IMR-90 (cell line): ENCODE measurements at regions not wholly inside any gene's neighbourhood (a gene's known extent, or its start where the extent isn't known, plus 50 kb on each side); places are given as distances from the start of the nearest gene placed in this dataset.

ENCODE experiments used
- ATAC-seq: fragments of 200-7000 bp; cut with Tn5 transposase; 2 replicates; pipeline ENCODE4 v1.9.1; 2020; ENCODE audit warnings: low read depth, mild to moderate bottlenecking, moderate library complexity
- BruUV-seq: library from RNA; stranded (reverse); fragments of 400-500 nt; replicated peaks from 2 replicates; lab custom pipeline; 2021; lab: Mats Ljungman, UMichigan
- CTCF ChIA-PET: fragments of 300-600 bp; formaldehyde crosslinking; extraction: SDS; loops from one replicate; lab custom pipeline; 2021; ENCODE audit warnings: antibody characterized with exemption; lab: Yijun Ruan, JAX
- POLR2A ChIA-PET: fragments of 300-600 bp; sonication (Branson Sonifier 250); formaldehyde crosslinking; loops from one replicate; lab custom pipeline; 2022; ENCODE audit warnings: antibody characterized with exemption; ENCODE audit not compliant: unreplicated experiment; lab: Charles Lee
- DNase-seq: peaks from one replicate; pipeline ENCODE4 v3.0.0; 2013
- H2AFZ ChIP-seq: replicated peaks from 2 replicates; pipeline ENCODE3; 2013; ENCODE audit warnings: low read length, mild to moderate bottlenecking; ENCODE audit not compliant: poor library complexity
- H2AK5ac ChIP-seq: 2 replicates; pipeline ENCODE4 v1.6.1; 2013; ENCODE audit warnings: low read depth, low read length, inconsistent platforms
- H2AK9ac ChIP-seq: replicated peaks from 2 replicates; pipeline ENCODE3; 2013; ENCODE audit warnings: mild to moderate bottlenecking, low read depth, low read length, moderate library complexity; ENCODE audit not compliant: poor library complexity
- H2BK120ac ChIP-seq: 2 replicates; pipeline ENCODE4 v1.6.1; 2013; ENCODE audit warnings: low read depth, low read length, inconsistent platforms
- H2BK15ac ChIP-seq: 3 replicates; pipeline ENCODE4 v1.6.1; 2013; ENCODE audit warnings: low read depth, low read length, inconsistent platforms
- H2BK20ac ChIP-seq: 2 replicates; pipeline ENCODE4 v1.6.1; 2013; ENCODE audit warnings: low read depth, mild to moderate bottlenecking, inconsistent platforms, low read length, moderate library complexity
- H2BK5ac ChIP-seq: 2 replicates; pipeline ENCODE4 v1.6.1; 2013; ENCODE audit warnings: mild to moderate bottlenecking, low read depth, low read length, inconsistent platforms; ENCODE audit not compliant: poor library complexity, severe bottlenecking
- H3K14ac ChIP-seq: replicated peaks from 2 replicates; pipeline ENCODE4 v1.6.1; 2013; ENCODE audit warnings: low read depth, low read length, inconsistent platforms
- H3K18ac ChIP-seq: 2 replicates; pipeline ENCODE4 v1.6.1; 2013; ENCODE audit warnings: low read depth, low read length, control low read depth
- H3K23ac ChIP-seq: 2 replicates; pipeline ENCODE4 v1.6.1; 2013; ENCODE audit warnings: low read depth, low read length, inconsistent platforms
- H3K27ac ChIP-seq: 2 replicates; pipeline ENCODE4 v1.5.1; 2013; ENCODE audit warnings: mild to moderate bottlenecking, control low read depth, low read length; ENCODE audit not compliant: insufficient read depth
- H3K27me3 ChIP-seq: 2 replicates; pipeline ENCODE4 v1.6.1; 2013; ENCODE audit warnings: low read length; ENCODE audit not compliant: control insufficient read depth, insufficient read depth
- H3K36me3 ChIP-seq: 2 replicates; pipeline ENCODE4 v1.6.1; 2013; ENCODE audit warnings: low read length, mixed read lengths; ENCODE audit not compliant: control insufficient read depth, insufficient read depth
- H3K4ac ChIP-seq: 2 replicates; pipeline ENCODE4 v1.6.1; 2013; ENCODE audit warnings: low read depth, low read length, inconsistent platforms
- H3K4me1 ChIP-seq: 2 replicates; pipeline ENCODE4 v1.6.1; 2013; ENCODE audit warnings: low read length, mixed read lengths; ENCODE audit not compliant: control insufficient read depth, insufficient read depth
- H3K4me2 ChIP-seq: 2 replicates; pipeline ENCODE4 v1.6.1; 2013; ENCODE audit warnings: low read depth, mild to moderate bottlenecking, control low read depth, low read length, moderate library complexity
- H3K4me3 ChIP-seq: 2 replicates; pipeline ENCODE4 v1.5.1; 2013; ENCODE audit warnings: low read depth, mild to moderate bottlenecking, control low read depth, low read length, moderate library complexity; ENCODE audit not compliant: insufficient read depth
- H3K56ac ChIP-seq: 2 replicates; pipeline ENCODE4 v1.6.1; 2013; ENCODE audit warnings: low read length, inconsistent platforms; ENCODE audit not compliant: insufficient read depth; ENCODE audit errors: extremely low read depth
- H3K79me1 ChIP-seq, 2 experiments: 2 replicates each; pipeline ENCODE4 v1.6.1; 2013; ENCODE audit warnings: low read length in 2 of 2, inconsistent platforms in 1 of 2, low read depth in 1 of 2
- H3K9ac ChIP-seq: 2 replicates; pipeline ENCODE4 v1.6.1; 2013; ENCODE audit warnings: low read depth, low read length, control low read depth
- H3K9me1 ChIP-seq: 2 replicates; pipeline ENCODE4 v1.6.1; 2013; ENCODE audit warnings: low read length, inconsistent platforms; ENCODE audit not compliant: insufficient read depth
- H3K9me3 ChIP-seq: 2 replicates; pipeline ENCODE4 v1.6.1; 2013; ENCODE audit warnings: low read length; ENCODE audit not compliant: control insufficient read depth, insufficient read depth
- H4K20me1 ChIP-seq: 2 replicates; pipeline ENCODE4 v1.6.1; 2013; ENCODE audit warnings: low read length, inconsistent platforms; ENCODE audit not compliant: insufficient read depth
- H4K5ac ChIP-seq: 2 replicates; pipeline ENCODE4 v1.6.1; 2013; ENCODE audit warnings: mild to moderate bottlenecking, low read depth, low read length, control low read depth
- H4K8ac ChIP-seq, 2 experiments: 2 replicates each; pipeline ENCODE4 v1.6.1; 2013; ENCODE audit warnings: low read depth in 2 of 2, low read length in 2 of 2, control low read depth in 1 of 2, inconsistent platforms in 1 of 2
- H4K91ac ChIP-seq: 2 replicates; pipeline ENCODE4 v1.6.1; 2013; ENCODE audit warnings: low read depth, low read length, inconsistent platforms; ENCODE audit not compliant: insufficient read depth
- BHLHE40 ChIP-seq: fragments of 150-350 bp; IDR thresholded peaks from 2 replicates; pipeline ENCODE4 v1.6.1; 2016; ENCODE audit warnings: mild to moderate bottlenecking, low read depth, low read length
- CHD1 ChIP-seq: IDR thresholded peaks from 2 replicates; pipeline ENCODE4 v1.6.1; 2012; ENCODE audit warnings: low read depth, low read length, improper control_type of control experiment
- FOS ChIP-seq: fragments of 150-350 bp; IDR thresholded peaks from 2 replicates; pipeline ENCODE4 v1.6.1; 2016; ENCODE audit warnings: low read depth, low read length
- MAFK ChIP-seq: IDR thresholded peaks from 2 replicates; pipeline ENCODE4 v1.6.1; 2012; ENCODE audit warnings: low read depth, low read length, improper control_type of control experiment
- POLR2A ChIP-seq: IDR thresholded peaks from 2 replicates; pipeline ENCODE4 v1.6.1; 2012; ENCODE audit warnings: mild to moderate bottlenecking, low read depth, low read length
- WGBS, 2 experiments: methylation state at CpG; one replicate each; pipeline versions ENCODE4 v1.1.5 to v1.1.7; 2013; ENCODE audit warnings: missing lambda C conversion rate in 2 of 2; ENCODE audit not compliant: insufficient read length in 1 of 2; ENCODE audit errors: extremely low coverage in 2 of 2; 5-methylcytosine and 5-hydroxymethylcytosine counted together
- dilution Hi-C: fragments of 300-500 bp; cut with HindIII; formaldehyde crosslinking; loops from one replicate; pipeline ENCODE4 v1.14.3; 2018; ENCODE audit warnings: low sequenced_read_pairs; ENCODE audit not compliant: unreplicated experiment
- in situ Hi-C: fragments of 300-500 bp; cut with MboI; formaldehyde crosslinking; loops from 3 replicates; pipeline ENCODE4 v1.14.3; 2019; ENCODE audit warnings: low sequenced_read_pairs, inconsistent platforms, mixed read lengths
- intact Hi-C: fragments of 100-400 bp; cut with micrococcal nuclease; formaldehyde crosslinking; loops from 2 replicates; pipeline ENCODE4 v1.10.0; 2022
- TF ChIP-seq, protein P1 (sequence below): fragments of 150-350 bp; IDR thresholded peaks from 2 replicates; pipeline ENCODE4 v1.6.1; 2016; ENCODE audit warnings: low read depth, mild to moderate bottlenecking, low read length, moderate library complexity, borderline replicate concordance

DNA sequence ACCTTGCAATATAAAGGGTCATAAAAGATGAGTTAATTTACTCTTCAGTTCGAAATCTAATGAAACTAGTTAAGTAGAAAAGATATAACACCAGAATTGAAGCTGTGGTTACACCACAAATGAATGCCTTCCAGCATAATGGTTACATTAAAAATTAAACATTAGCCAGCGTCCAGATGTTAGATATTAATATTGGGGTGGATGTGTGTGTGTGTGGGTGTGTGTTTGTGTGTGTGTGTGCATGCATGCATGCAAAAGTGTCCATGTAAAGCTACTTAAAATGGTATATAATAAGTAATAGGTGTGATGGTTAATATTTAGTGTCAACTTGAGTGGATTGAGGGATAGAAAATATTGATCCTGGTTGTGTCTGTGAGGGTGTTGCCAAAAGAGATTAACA lies 170.4 kb upstream of the FN1 start:
- H3K9me3 ChIP-seq = no peaks in the 10 kb centered on the region
- no peak overlapping the region for H4K5ac ChIP-seq
- no peak overlapping the region for H3K23ac ChIP-seq
- H4K8ac ChIP-seq = no peak overlapping the region
- no peak overlapping the region for H3K56ac ChIP-seq
- H3K36me3 ChIP-seq = no peaks in the 10 kb centered on the region
- no peak overlapping the region for H3K4ac ChIP-seq
- intact Hi-C loops = no loop called here
- no peak overlapping the region for H2BK5ac ChIP-seq
- no peak overlapping the region for H3K14ac ChIP-seq
- H2BK120ac ChIP-seq = no peak overlapping the region
- no peaks in the 10 kb centered on the region for H4K20me1 ChIP-seq
- no peak overlapping the region for H3K4me2 ChIP-seq
- no peaks in the 10 kb centered on the region for H3K27me3 ChIP-seq
- BruUV-seq = no TSS peak
- no peak overlapping the region for H3K27ac ChIP-seq
- H3K9me1 ChIP-seq = peaks cover 4% of the 10 kb centered on the region
- no peak overlapping the region for H3K4me3 ChIP-seq
- ChIA-PET POLR2A (no interaction called here), CTCF (no interaction called here)
- DNase-seq (no peak), ATAC-seq (no peak)
- no peak overlapping the region for H3K9ac ChIP-seq
- no peak overlapping the region for H2AFZ ChIP-seq
- H3K18ac ChIP-seq = no peak overlapping the region
- H3K79me1 ChIP-seq = no peaks in the 10 kb centered on the region
- peaks cover 8% of the 10 kb centered on the region for H3K4me1 ChIP-seq
- dilution Hi-C loops = no loop called here
- H4K91ac ChIP-seq = no peak overlapping the region
- H2AK9ac ChIP-seq = no peak overlapping the region
- TF ChIP-seq FOS (no peak), POLR2A (no peak), MAFK (no peak), BHLHE40 (no peak), CHD1 (no peak)
- TF ChIP-seq, protein P1, sequence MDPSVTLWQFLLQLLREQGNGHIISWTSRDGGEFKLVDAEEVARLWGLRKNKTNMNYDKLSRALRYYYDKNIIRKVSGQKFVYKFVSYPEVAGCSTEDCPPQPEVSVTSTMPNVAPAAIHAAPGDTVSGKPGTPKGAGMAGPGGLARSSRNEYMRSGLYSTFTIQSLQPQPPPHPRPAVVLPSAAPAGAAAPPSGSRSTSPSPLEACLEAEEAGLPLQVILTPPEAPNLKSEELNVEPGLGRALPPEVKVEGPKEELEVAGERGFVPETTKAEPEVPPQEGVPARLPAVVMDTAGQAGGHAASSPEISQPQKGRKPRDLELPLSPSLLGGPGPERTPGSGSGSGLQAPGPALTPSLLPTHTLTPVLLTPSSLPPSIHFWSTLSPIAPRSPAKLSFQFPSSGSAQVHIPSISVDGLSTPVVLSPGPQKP = no peak
- WGBS, 2 experiments = no CpG with 5 or more reads among the region's 2 CpGs
- no peak overlapping the region for H2BK20ac ChIP-seq
- in situ Hi-C loops = no loop called here
- H2BK15ac ChIP-seq = no peak overlapping the region
- no peak overlapping the region for H2AK5ac ChIP-seq
